Anterior cingulate cortex (tissue), 58 donors: ENCODE measurements at regions not wholly inside any gene's neighbourhood (a gene's known extent, or its start where the extent isn't known, plus 50 kb on each side); places are given as distances from the start of the nearest gene placed in this dataset.
A peak's percentile ranks its signal among the peaks of the same experiment; 100 is the strongest.

Experiments
- DNase-seq, 58 donors: peaks; one replicate each; lab custom pipeline; 2025; lab: John Stamatoyannopoulos, UW

DNA sequence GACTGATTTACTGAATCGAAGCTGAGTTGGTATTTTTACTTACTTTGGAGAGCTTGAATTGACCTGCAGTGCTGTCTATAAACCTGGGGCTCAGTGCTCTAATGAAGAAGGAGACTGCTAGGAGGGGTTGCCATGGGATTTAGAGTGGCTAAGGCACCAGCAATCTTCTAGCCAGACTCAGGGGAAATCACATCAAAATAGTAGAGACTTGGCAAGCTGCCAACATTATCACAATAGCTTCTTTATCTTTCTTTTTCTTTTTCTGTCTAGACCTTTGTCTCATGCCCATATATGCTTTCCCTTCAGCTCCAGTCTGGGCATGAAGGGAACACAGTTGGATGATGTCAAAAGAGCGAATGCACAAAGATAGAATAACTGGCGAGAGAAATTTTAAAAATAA, 301.1 kb upstream of the DPYD start:
- DNase-seq: no peak

- DNase-seq: no peak
Measured at GRCh38 chr1:98217601-98218000, 296.8 kb upstream of the DPYD start.

GRCh38 chr1:98216304-98216703, 295.5 kb upstream of the DPYD start:
- no peak for DNase-seq

- DNase-seq: no peak
Measured at GRCh38 chr1:98211271-98211845, 290.5 kb upstream of the DPYD start.

GRCh38 chr1:98210563-98210962, 289.7 kb upstream of the DPYD start:
- DNase-seq: no peak

- no peak for DNase-seq
Measured at GRCh38 chr1:98210064-98210463, 289.2 kb upstream of the DPYD start.

- no peak for DNase-seq
Measured at GRCh38 chr1:98205291-98206017, 284.6 kb upstream of the DPYD start.

DNA sequence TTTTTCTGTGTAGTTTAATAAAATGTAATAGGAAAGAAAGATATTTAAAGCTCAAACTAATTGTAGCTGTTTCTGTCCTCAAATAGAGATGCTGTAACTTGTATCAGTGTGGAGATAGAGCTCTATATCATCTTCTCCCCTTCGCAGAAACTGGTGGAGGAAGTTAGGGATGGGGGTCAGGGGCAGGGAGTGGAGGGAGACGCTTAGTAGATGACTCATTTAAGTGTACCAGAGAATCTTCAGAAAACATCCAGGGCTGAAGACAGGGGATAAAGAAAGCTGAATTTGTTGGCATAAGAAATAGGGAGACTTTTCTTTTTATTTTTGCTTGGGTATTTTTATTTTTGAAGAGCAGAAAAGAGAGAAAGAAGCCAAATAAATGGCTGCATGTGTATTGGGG, 282.6 kb upstream of the DPYD start:
- no peak for DNase-seq

GRCh38 chr1:98201666-98202081, 280.8 kb upstream of the DPYD start:
- DNase-seq: no peak

- DNase-seq: no peak
Measured at GRCh38 chr1:98197356-98197755, 276.5 kb upstream of the DPYD start.

DNA sequence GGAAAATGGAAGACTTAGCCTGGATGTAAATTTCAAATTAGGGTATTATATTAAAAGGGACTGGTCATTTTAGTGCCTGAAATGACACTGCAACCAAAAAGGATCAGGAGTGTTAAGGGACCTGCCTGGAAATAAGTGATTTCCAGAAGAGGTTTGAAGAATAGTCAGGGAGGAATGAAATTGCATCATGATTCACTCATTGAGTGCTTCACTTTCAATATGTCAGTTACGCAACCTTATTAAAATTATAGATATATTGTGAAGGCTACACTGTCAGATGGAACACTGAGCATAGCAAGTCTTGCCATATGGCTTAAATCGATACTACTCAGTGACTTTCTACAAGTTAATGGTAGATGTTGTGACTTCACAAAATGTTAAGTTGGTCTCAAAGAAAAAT, 275.2 kb upstream of the DPYD start:
- no peak for DNase-seq

DNA sequence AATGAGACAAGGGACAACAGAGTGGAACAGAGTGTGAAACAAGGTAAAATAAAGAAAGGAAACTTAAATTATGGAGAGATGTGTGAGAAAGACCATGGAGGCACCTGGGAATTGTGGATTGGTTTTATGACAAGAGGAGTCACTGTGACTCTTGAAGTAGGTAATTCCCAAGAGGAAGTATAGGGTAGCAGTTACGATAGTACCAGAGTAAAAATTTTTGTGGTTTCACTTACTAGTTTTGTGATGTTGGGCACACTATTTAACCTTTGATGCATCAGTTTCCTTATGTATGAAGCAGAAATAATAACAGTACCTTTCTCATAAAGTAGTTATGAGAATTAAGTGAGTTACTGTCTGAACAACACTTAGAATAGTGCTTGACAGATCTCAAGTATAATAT, 267.9 kb upstream of the DPYD start:
- DNase-seq: no peak

DNA sequence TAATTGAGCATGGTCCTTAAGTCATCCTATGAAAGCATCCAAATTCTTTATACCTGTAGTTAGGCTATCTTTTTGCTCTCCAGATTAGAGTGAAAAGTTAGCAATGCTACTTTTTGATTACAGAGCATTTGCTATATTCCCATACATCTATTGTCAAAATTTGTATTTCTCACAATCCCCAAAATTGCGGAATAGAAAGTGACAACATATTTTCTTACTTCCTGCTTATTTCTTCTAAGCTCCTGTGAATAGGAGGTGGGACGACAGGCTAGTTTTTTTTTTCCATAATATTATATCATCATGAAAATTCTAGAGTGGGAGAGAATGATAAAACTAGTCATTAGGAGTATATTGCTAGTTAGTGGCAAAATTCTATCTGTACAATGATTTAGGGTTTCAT, 264.0 kb upstream of the DPYD start:
- no peak for DNase-seq

DNA sequence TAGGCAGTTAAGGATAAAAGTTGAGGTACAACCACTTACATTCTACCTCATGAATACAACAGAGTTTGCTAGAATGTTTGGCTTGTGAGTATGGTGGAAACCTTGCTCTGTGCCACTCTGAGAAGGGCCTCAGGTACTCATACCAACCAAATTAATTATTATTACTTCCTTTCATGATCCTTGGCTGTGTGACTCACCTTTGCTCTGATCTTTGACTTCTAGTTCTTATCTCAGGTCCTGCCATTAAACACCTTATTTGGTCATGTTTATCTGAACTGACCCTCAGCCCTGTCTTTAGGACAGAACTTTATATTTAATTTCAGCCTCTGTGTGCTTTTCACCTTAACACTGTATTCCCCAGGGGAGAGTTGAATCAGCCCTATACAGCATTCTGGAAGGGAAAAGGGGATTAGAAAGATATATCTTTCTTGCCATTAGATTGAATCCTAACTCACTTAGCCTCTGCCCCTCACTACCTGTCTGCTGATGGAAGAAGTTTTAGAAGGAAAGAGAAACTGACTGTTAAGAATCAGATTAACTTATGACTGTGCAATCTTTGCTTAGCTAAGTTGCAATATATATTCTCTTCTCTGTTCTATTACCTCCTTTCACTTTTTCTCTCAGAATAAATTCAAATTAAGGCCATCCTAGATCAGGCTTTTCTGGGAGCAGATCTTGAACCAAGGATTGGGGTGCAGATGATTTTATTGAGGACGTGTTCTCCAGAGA, 260.4 kb upstream of the DPYD start:
- DNase-seq: no peak

GRCh38 chr1:98179151-98179773, 258.4 kb upstream of the DPYD start:
- peak in 36 of 58 donors; percentile 1 to 82 (median 17) for DNase-seq

- no peak for DNase-seq
Measured at GRCh38 chr1:98177751-98178150, 256.9 kb upstream of the DPYD start.

GRCh38 chr1:98176936-98177335, 256.1 kb upstream of the DPYD start:
- DNase-seq: no peak

- DNase-seq: no peak
Measured at GRCh38 chr1:98176414-98176813, 255.6 kb upstream of the DPYD start.

- no peak for DNase-seq
Measured at GRCh38 chr1:98172578-98172977, 251.7 kb upstream of the DPYD start.

GRCh38 chr1:98172022-98172421, 251.2 kb upstream of the DPYD start:
- DNase-seq: no peak

DNA sequence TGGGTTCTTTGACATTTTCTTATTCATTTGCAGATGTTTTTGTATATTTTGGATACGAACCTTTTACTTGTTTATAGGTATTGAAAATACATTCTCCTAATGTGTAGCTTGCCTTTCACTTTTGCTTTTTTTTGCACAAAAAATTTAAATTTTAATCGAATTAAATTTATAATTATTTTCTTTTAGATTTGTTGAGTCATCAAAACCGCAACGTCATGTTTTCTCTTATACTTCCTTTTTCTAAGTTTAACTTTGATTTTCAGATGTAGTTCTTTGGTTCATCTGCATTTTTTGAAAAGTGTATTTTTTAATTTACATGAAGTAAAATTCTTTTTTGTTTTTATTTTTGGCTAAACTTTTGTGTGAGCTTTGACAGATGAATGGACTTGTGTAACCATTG, 243.7 kb upstream of the DPYD start:
- DNase-seq: no peak
